ENCODE measurements at regions not wholly inside any gene's neighbourhood (a gene's known extent, or its start where the extent isn't known, plus 50 kb on each side); places are given as distances from the start of the nearest gene placed in this dataset.

- no peak for TF ChIP-seq ZNF331 (CRISPR knock-in tag; IDR thresholded peaks at IDR 0.05)
- no peak for TF ChIP-seq STAT6 (CRISPR knock-in tag; IDR thresholded peaks at IDR 0.05; ENCODE audit: borderline replicate concordance)
- no peak for TF ChIP-seq SKI (IDR thresholded peaks at IDR 0.05; ENCODE audit: partially characterized antibody)
- no peak for TF ChIP-seq KDM1A (CRISPR knock-in tag; IDR thresholded peaks at IDR 0.05)
- TF ChIP-seq ZBTB7B (CRISPR knock-in tag; IDR thresholded peaks at IDR 0.05) = no peak
- TF ChIP-seq, protein P1, sequence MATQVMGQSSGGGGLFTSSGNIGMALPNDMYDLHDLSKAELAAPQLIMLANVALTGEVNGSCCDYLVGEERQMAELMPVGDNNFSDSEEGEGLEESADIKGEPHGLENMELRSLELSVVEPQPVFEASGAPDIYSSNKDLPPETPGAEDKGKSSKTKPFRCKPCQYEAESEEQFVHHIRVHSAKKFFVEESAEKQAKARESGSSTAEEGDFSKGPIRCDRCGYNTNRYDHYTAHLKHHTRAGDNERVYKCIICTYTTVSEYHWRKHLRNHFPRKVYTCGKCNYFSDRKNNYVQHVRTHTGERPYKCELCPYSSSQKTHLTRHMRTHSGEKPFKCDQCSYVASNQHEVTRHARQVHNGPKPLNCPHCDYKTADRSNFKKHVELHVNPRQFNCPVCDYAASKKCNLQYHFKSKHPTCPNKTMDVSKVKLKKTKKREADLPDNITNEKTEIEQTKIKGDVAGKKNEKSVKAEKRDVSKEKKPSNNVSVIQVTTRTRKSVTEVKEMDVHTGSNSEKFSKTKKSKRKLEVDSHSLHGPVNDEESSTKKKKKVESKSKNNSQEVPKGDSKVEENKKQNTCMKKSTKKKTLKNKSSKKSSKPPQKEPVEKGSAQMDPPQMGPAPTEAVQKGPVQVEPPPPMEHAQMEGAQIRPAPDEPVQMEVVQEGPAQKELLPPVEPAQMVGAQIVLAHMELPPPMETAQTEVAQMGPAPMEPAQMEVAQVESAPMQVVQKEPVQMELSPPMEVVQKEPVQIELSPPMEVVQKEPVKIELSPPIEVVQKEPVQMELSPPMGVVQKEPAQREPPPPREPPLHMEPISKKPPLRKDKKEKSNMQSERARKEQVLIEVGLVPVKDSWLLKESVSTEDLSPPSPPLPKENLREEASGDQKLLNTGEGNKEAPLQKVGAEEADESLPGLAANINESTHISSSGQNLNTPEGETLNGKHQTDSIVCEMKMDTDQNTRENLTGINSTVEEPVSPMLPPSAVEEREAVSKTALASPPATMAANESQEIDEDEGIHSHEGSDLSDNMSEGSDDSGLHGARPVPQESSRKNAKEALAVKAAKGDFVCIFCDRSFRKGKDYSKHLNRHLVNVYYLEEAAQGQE (IDR thresholded peaks at IDR 0.05; ENCODE audit: borderline replicate concordance in 1 of 2, low read depth in 1 of 2, low read length in 2 of 2) = no peak
- TF ChIP-seq, protein P2, sequence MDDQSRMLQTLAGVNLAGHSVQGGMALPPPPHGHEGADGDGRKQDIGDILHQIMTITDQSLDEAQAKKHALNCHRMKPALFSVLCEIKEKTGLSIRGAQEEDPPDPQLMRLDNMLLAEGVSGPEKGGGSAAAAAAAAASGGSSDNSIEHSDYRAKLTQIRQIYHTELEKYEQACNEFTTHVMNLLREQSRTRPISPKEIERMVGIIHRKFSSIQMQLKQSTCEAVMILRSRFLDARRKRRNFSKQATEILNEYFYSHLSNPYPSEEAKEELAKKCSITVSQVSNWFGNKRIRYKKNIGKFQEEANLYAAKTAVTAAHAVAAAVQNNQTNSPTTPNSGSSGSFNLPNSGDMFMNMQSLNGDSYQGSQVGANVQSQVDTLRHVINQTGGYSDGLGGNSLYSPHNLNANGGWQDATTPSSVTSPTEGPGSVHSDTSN (CRISPR knock-in tag; IDR thresholded peaks at IDR 0.05; ENCODE audit: borderline replicate concordance) = no peak
- no peak for TF ChIP-seq ZSCAN29 (CRISPR knock-in tag; conservative IDR thresholded peaks at IDR 0.05)
- TF ChIP-seq, protein P3, sequence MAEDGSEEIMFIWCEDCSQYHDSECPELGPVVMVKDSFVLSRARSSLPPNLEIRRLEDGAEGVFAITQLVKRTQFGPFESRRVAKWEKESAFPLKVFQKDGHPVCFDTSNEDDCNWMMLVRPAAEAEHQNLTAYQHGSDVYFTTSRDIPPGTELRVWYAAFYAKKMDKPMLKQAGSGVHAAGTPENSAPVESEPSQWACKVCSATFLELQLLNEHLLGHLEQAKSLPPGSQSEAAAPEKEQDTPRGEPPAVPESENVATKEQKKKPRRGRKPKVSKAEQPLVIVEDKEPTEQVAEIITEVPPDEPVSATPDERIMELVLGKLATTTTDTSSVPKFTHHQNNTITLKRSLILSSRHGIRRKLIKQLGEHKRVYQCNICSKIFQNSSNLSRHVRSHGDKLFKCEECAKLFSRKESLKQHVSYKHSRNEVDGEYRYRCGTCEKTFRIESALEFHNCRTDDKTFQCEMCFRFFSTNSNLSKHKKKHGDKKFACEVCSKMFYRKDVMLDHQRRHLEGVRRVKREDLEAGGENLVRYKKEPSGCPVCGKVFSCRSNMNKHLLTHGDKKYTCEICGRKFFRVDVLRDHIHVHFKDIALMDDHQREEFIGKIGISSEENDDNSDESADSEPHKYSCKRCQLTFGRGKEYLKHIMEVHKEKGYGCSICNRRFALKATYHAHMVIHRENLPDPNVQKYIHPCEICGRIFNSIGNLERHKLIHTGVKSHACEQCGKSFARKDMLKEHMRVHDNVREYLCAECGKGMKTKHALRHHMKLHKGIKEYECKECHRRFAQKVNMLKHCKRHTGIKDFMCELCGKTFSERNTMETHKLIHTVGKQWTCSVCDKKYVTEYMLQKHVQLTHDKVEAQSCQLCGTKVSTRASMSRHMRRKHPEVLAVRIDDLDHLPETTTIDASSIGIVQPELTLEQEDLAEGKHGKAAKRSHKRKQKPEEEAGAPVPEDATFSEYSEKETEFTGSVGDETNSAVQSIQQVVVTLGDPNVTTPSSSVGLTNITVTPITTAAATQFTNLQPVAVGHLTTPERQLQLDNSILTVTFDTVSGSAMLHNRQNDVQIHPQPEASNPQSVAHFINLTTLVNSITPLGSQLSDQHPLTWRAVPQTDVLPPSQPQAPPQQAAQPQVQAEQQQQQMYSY (CRISPR knock-in tag; IDR thresholded peaks at IDR 0.05) = no peak
- no peak for TF ChIP-seq HNF1B (CRISPR knock-in tag; IDR thresholded peaks at IDR 0.05)
- no peak for TF ChIP-seq ZNF644 (CRISPR knock-in tag; IDR thresholded peaks at IDR 0.05; ENCODE audit: low read depth)
Observed at GRCh38 chr5:18091142-18091541, 456.9 kb downstream of the TAF11L14 start.

All from HepG2 (cell line).